Adipocyte (in vitro differentiated cells): ENCODE measurements at regions not wholly inside any gene's neighbourhood (a gene's known extent, or its start where the extent isn't known, plus 50 kb on each side); places are given as distances from the start of the nearest gene placed in this dataset.

Experiments
- DNase-seq: peaks from one replicate; pipeline ENCODE4 v3.0.0-alpha.2; 2015; ENCODE audit warnings: low read depth
- H3K27me3 ChIP-seq: replicated peaks from 2 replicates; pipeline ENCODE4 v1.7.0; 2013; ENCODE audit warnings: mild to moderate bottlenecking, low read length, moderate library complexity; ENCODE audit not compliant: control insufficient read depth, insufficient read depth
- H3K36me3 ChIP-seq: 2 replicates; pipeline ENCODE4 v1.7.0; 2013; ENCODE audit warnings: low read length, mild to moderate bottlenecking, moderate library complexity; ENCODE audit not compliant: control insufficient read depth, insufficient read depth, severe bottlenecking
- H3K4me1 ChIP-seq: 2 replicates; pipeline ENCODE4 v1.7.0; 2013; ENCODE audit warnings: mild to moderate bottlenecking, low read length, moderate library complexity; ENCODE audit not compliant: control insufficient read depth, insufficient read depth
- H3K4me3 ChIP-seq: 2 replicates; pipeline ENCODE4 v1.7.0; 2013; ENCODE audit warnings: mild to moderate bottlenecking, low read length, moderate library complexity
- H3K9ac ChIP-seq: 2 replicates; pipeline ENCODE4 v1.7.0; 2013; ENCODE audit warnings: mild to moderate bottlenecking, low read length, moderate library complexity
- H3K9me3 ChIP-seq: 2 replicates; pipeline ENCODE4 v1.7.0; 2013; ENCODE audit warnings: mild to moderate bottlenecking, low read length, moderate library complexity; ENCODE audit not compliant: control insufficient read depth

- Histone ChIP-seq H3K27me3 (no peaks in the 10 kb centered on the region), H3K36me3 (no peaks in the 10 kb centered on the region), H3K4me3 (peak overlapping the region; percentile 69), H3K9ac (peak overlapping the region; percentile 74), H3K4me1 (peaks cover 18% of the 10 kb centered on the region), H3K9me3 (peaks cover 5% of the 10 kb centered on the region)
- DNase-seq: no peak
These were observed 99.2 kb upstream of the ACTBL2 start for GRCh38 chr5:57581772-57582171.

GRCh38 chr5:57581222-57581621 is 98.6 kb upstream of the ACTBL2 start:
- peaks cover 5% of the 10 kb centered on the region for H3K9me3 ChIP-seq
- H3K4me1 ChIP-seq: peaks cover 18% of the 10 kb centered on the region
- peak overlapping the region; percentile 69 for H3K4me3 ChIP-seq
- no peak for DNase-seq
- peak overlapping the region; percentile 74 for H3K9ac ChIP-seq
- no peaks in the 10 kb centered on the region for H3K27me3 ChIP-seq
- H3K36me3 ChIP-seq: no peaks in the 10 kb centered on the region

- Histone ChIP-seq H3K27me3 (no peaks in the 10 kb centered on the region), H3K4me3 (no peak overlapping the region), H3K4me1 (peaks cover 18% of the 10 kb centered on the region), H3K9me3 (peaks cover 5% of the 10 kb centered on the region), H3K36me3 (no peaks in the 10 kb centered on the region), H3K9ac (no peak overlapping the region)
- DNase-seq: no peak
These were observed 95.0 kb upstream of the ACTBL2 start for GRCh38 chr5:57577432-57578175.

- Histone ChIP-seq H3K9ac (no peak overlapping the region), H3K4me1 (peaks cover 9% of the 10 kb centered on the region), H3K4me3 (no peak overlapping the region), H3K36me3 (no peaks in the 10 kb centered on the region), H3K27me3 (no peaks in the 10 kb centered on the region), H3K9me3 (peaks cover 8% of the 10 kb centered on the region)
- DNase-seq: no peak
These were observed 93.7 kb upstream of the ACTBL2 start for GRCh38 chr5:57576317-57576716.

- no peak for DNase-seq
- Histone ChIP-seq H3K36me3 (no peaks in the 10 kb centered on the region), H3K9ac (no peak overlapping the region), H3K9me3 (peaks cover 8% of the 10 kb centered on the region), H3K4me1 (peaks cover 5% of the 10 kb centered on the region), H3K4me3 (no peak overlapping the region), H3K27me3 (no peaks in the 10 kb centered on the region)
These were observed 93.2 kb upstream of the ACTBL2 start for GRCh38 chr5:57575839-57576238.

- H3K9me3 ChIP-seq: peaks cover 3% of the 10 kb centered on the region
- no peak overlapping the region for H3K4me3 ChIP-seq
- no peak for DNase-seq
- H3K9ac ChIP-seq: no peak overlapping the region
- no peaks in the 10 kb centered on the region for H3K27me3 ChIP-seq
- H3K4me1 ChIP-seq: no peaks in the 10 kb centered on the region
- H3K36me3 ChIP-seq: no peaks in the 10 kb centered on the region
These were observed 89.8 kb upstream of the ACTBL2 start for GRCh38 chr5:57572461-57572860.

- Histone ChIP-seq H3K9me3 (peaks cover 3% of the 10 kb centered on the region), H3K4me3 (no peak overlapping the region), H3K9ac (no peak overlapping the region), H3K27me3 (no peaks in the 10 kb centered on the region), H3K36me3 (no peaks in the 10 kb centered on the region), H3K4me1 (peaks cover 10% of the 10 kb centered on the region)
- DNase-seq: no peak
These were observed 87.0 kb upstream of the ACTBL2 start for GRCh38 chr5:57569601-57570000.

GRCh38 chr5:57568136-57568535 is 85.5 kb upstream of the ACTBL2 start:
- H3K9ac ChIP-seq: no peak overlapping the region
- no peak overlapping the region for H3K4me3 ChIP-seq
- no peaks in the 10 kb centered on the region for H3K36me3 ChIP-seq
- no peak for DNase-seq
- H3K4me1 ChIP-seq: peaks cover 10% of the 10 kb centered on the region
- H3K27me3 ChIP-seq: no peaks in the 10 kb centered on the region
- H3K9me3 ChIP-seq: peaks cover 3% of the 10 kb centered on the region

GRCh38 chr5:57566914-57567313 is 84.3 kb upstream of the ACTBL2 start:
- Histone ChIP-seq H3K27me3 (no peaks in the 10 kb centered on the region), H3K4me1 (peaks cover 10% of the 10 kb centered on the region), H3K36me3 (no peaks in the 10 kb centered on the region), H3K9ac (no peak overlapping the region), H3K4me3 (peak overlapping the region; percentile 62), H3K9me3 (peaks cover 2% of the 10 kb centered on the region)
- peak; percentile 57 for DNase-seq

GRCh38 chr5:57561231-57561842 is 78.7 kb upstream of the ACTBL2 start:
- Histone ChIP-seq H3K9me3 (no peaks in the 10 kb centered on the region), H3K27me3 (no peaks in the 10 kb centered on the region), H3K9ac (no peak overlapping the region), H3K4me3 (no peak overlapping the region), H3K36me3 (no peaks in the 10 kb centered on the region), H3K4me1 (peaks cover under 1% of the 10 kb centered on the region)
- DNase-seq: no peak

- H3K9ac ChIP-seq: no peak overlapping the region
- no peak overlapping the region for H3K4me3 ChIP-seq
- no peaks in the 10 kb centered on the region for H3K27me3 ChIP-seq
These were observed 76.6 kb upstream of the ACTBL2 start for GRCh38 chr5:57559110-57559635.

More at GRCh38 chr5:57559110-57559635, 76.6 kb upstream of the ACTBL2 start:
- Histone ChIP-seq H3K36me3 (no peaks in the 10 kb centered on the region), H3K9me3 (no peaks in the 10 kb centered on the region), H3K4me1 (no peaks in the 10 kb centered on the region)
- peak; percentile 22 for DNase-seq
